HAP-1 (cell line): ENCODE measurements at regions not wholly inside any gene's neighbourhood (a gene's known extent, or its start where the extent isn't known, plus 50 kb on each side); places are given as distances from the start of the nearest gene placed in this dataset.

Experiments used
- DNase-seq, 2 experiments: peaks; one replicate each; pipeline ENCODE4 v3.0.0-alpha.2; 2016 to 2020; ENCODE audit warnings: low spot score in 2 of 2
- H3K27me3 ChIP-seq: fragments of 250-450 bp; sonication (Bioruptor Pico); 2 replicates; pipeline ENCODE4 v1.5.1; 2020; ENCODE audit warnings: low read depth, mild to moderate bottlenecking, moderate library complexity
- H3K36me3 ChIP-seq: fragments of 250-450 bp; sonication (Bioruptor Pico); replicated peaks from 2 replicates; pipeline ENCODE4 v1.5.1; 2020; ENCODE audit warnings: mild to moderate bottlenecking
- H3K4me1 ChIP-seq: fragments of 250-450 bp; sonication (Bioruptor Pico); 2 replicates; pipeline ENCODE4 v1.5.1; 2020; ENCODE audit warnings: mild to moderate bottlenecking
- H3K4me3 ChIP-seq: fragments of 250-450 bp; sonication (Bioruptor Pico); 2 replicates; pipeline ENCODE4 v1.5.1; 2020; ENCODE audit warnings: mild to moderate bottlenecking, moderate library complexity
- H3K9me3 ChIP-seq: fragments of 250-450 bp; sonication (Bioruptor Pico); 2 replicates; pipeline ENCODE4 v1.5.1; 2020; ENCODE audit warnings: mild to moderate bottlenecking, moderate library complexity
- in situ Hi-C: fragments of 300-500 bp; cut with MboI; formaldehyde crosslinking; loops from 3 replicates; pipeline ENCODE4 v1.14.3; 2020; ENCODE audit warnings: low sequenced_read_pairs, inconsistent platforms, mixed read lengths

DNA sequence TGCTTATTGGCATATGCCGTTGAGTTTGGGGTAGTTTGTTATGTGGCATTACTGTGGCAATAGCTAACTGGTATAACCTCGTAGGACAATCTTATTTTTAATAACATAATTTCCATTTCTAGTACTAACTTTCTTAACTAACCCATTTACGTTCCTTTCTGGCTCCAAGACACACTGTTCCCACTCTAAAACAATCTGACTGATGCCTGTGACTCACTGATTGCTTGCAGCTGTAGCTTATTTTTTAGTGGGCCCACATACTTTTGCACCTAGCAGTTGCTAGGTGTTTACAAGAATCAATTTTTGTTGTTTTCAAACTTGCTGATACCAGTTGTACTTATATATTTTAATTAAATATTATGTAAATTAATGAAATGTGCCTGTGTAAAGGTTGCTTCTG lies 52.2 kb downstream of the FAT3 start:
- Histone ChIP-seq H3K9me3 (no peaks in the 10 kb centered on the region), H3K36me3 (no peaks in the 10 kb centered on the region), H3K4me3 (no peak overlapping the region), H3K27me3 (no peaks in the 10 kb centered on the region), H3K4me1 (no peaks in the 10 kb centered on the region)
- no peak for DNase-seq
- in situ Hi-C loops, result no loop called here

DNA sequence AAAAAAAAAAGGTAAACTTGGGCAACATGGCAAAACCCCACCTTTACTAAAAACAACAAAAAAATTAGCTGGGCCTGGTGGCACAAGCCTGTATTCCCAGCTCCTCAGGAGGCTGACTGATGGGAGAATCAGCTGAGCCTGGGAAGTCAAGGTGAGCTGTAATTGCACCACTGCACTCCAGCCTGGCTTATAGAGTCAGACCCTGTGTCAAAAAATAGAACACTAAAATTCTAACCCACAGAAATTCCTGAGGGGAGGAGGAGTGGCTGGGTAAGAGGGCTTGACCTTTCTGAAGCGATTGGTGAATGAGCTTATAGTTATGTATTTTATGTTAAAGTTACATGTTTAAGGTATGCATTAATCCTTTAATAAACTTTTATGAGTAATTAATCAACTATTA lies 53.3 kb downstream of the FAT3 start:
- H3K9me3 ChIP-seq, result no peaks in the 10 kb centered on the region
- no peaks in the 10 kb centered on the region for H3K27me3 ChIP-seq
- H3K4me3 ChIP-seq, result no peak overlapping the region
- no peaks in the 10 kb centered on the region for H3K4me1 ChIP-seq
- DNase-seq, result no peak
- no peaks in the 10 kb centered on the region for H3K36me3 ChIP-seq
- in situ Hi-C loops, result no loop called here

DNA sequence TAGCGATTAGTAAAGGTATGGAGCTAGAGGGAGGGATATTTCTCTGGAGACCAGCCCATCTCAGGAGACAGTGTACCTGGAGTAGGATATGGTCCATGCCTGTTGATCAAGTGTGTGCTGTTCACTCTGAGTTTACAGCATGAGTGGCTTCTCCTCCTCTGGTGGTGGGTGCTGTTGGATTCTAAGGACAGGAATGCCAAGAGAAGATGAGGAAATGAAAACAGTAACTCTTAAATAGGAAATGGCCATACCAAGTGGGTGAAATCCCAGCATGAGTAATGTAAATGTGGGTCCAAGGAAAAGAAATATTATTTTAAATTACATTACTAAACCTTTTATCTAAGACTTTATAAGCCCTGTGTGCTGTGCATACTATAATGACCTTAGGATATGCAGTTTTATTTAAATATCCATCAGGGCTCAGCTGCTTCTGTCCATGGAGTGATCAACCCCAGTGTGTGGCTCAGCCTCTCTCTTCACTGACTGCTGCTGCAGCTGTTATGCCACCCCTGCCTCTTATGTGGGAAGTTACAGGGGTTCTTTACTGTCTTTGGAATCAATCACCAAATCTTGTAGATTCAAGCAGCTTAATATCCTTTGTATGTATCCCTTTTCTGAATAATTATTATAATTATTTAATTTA lies 54.3 kb downstream of the FAT3 start:
- in situ Hi-C loops, result no loop called here
- no peak for DNase-seq
- H3K9me3 ChIP-seq, result no peaks in the 10 kb centered on the region
- no peaks in the 10 kb centered on the region for H3K4me1 ChIP-seq
- no peaks in the 10 kb centered on the region for H3K27me3 ChIP-seq
- H3K4me3 ChIP-seq, result no peak overlapping the region
- H3K36me3 ChIP-seq, result no peaks in the 10 kb centered on the region

DNA sequence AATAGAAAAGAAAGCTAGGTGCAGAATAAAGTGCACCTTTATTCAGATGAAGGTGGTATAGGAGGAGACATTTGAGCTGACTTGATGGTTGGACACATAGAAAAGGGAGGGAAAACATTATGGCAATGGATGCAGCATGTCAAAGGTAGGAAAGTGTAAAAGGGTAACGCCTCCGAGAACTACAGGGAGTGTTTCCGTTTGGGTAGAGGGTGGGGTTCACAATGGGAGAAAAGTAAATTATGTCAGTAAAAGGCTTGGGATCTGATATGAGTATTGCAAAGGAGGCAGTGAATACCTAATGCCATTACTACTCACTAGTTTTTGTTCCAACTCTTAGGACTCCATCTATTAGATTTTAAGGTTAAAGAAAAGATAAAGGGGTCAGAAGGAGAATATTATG lies 59.5 kb downstream of the FAT3 start:
- Histone ChIP-seq H3K36me3 (no peaks in the 10 kb centered on the region), H3K9me3 (no peaks in the 10 kb centered on the region), H3K4me3 (no peak overlapping the region), H3K27me3 (no peaks in the 10 kb centered on the region), H3K4me1 (no peaks in the 10 kb centered on the region)
- in situ Hi-C loops, result no loop called here
- no peak for DNase-seq

DNA sequence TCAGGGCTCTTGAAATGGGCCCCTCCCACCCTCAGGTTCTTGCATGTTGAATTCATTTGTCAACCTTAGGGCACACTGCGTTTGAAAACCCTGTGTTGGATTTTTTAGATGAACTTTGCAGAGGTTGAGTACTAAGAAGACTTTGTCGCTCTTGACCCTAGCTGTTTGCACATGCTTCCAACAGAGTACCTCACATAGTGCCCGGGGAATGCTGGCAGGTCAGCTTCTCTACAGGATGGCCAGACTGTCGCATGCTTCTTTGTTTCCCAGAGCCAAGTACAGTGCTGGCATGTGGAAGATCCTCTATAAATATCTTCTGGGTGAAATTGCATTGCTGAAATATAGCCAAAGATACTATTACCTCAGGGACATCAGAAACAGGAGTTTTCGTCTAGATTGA lies 59.9 kb downstream of the FAT3 start:
- Histone ChIP-seq H3K4me3 (no peak overlapping the region), H3K4me1 (no peaks in the 10 kb centered on the region), H3K36me3 (no peaks in the 10 kb centered on the region), H3K9me3 (no peaks in the 10 kb centered on the region), H3K27me3 (no peaks in the 10 kb centered on the region)
- in situ Hi-C loops, result no loop called here
- DNase-seq, result no peak

DNA sequence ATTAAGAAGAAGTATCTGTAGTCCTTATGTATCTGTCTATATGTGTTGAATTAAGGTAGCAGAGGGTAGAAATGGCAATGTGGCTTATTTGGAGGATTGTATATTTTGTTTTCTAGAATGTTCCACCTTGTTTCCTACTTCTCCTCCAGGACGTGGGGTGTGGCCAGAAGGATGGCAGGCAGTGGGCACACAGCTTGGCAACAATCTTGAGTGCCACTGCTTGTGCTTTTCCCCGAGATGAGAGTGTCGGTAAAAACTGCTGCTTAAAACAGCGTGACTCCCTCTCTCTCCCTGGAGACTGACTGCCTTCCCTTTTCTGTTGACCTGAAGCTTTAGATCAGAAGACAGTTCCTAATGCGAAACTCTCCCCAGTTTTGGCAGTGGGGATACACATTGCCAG lies 61.2 kb downstream of the FAT3 start:
- Histone ChIP-seq H3K27me3 (no peaks in the 10 kb centered on the region), H3K36me3 (no peaks in the 10 kb centered on the region), H3K9me3 (no peaks in the 10 kb centered on the region), H3K4me1 (no peaks in the 10 kb centered on the region), H3K4me3 (no peak overlapping the region)
- in situ Hi-C loops, result no loop called here
- DNase-seq, result no peak

DNA sequence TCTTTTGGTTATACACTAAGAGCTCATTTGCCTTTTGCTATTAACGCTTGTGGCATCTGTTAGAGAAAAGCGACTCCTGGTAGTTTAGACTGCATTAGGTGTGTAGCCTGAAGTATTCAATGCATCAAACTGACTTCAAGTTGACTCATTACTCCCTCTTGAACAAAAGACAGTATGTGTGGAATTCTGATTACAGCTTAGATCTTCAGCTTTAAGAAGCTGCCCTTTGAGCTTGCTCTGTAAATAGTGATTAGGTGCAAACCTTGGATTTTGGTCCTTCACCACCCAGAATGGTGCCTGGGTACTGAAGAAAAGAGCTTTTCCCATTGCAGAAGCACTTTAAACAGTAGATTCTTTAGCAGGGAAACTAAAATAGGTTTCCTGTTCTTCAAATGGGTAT lies 62.1 kb downstream of the FAT3 start:
- no peaks in the 10 kb centered on the region for H3K4me1 ChIP-seq
- DNase-seq, result no peak

DNA sequence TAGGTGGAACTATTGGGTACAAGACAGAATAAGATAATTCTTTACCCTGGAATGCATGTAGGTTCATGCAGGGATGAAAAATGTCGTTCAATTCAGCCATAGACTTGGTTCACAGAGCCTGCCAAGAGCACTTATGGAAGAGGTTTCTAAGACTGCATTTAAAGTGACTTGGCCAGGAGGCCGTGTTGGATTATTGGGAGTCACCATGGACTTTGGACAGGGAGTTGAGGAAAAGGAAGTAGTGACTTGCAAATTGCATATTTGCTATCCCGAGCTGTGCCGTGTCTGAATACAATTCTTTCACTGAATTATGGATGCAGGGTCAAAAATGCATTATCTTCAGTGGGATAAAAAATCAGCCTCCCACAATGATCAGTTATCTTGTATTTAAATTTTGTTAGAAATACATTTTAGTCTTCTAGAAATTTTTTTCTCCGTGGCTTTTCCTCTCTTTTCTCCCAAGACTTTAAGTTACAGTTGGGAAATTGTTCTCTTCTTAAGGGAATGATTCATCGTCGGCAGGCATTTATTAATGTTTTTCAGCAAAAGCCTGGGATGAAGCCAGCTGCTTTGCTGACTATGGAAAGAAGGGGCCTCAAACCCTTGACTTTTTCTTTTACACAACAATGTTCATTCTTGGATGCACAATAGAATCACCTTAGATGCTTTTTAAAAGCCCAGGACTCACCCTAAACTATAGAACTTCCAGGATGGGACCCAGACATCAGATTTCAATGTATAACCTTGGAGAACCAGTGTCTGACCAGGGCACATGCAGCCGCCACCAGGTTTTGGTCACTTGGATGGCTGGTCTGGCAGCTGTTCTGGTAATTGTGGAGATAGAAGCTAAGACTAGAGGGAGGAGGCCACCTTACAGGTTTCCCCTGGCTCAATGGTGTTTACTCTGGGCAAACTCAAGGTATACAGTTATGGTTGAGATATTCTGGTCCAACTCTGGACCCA lies 70.8 kb downstream of the FAT3 start:
- DNase-seq, result no peak
- H3K9me3 ChIP-seq, result no peaks in the 10 kb centered on the region
- in situ Hi-C loops, result no loop called here
- no peak overlapping the region for H3K4me3 ChIP-seq
- no peaks in the 10 kb centered on the region for H3K36me3 ChIP-seq
- peaks cover 19% of the 10 kb centered on the region for H3K4me1 ChIP-seq
- no peaks in the 10 kb centered on the region for H3K27me3 ChIP-seq

More for the DNA sequence above, 62.1 kb downstream of the FAT3 start:
- in situ Hi-C loops, result no loop called here
- Histone ChIP-seq H3K27me3 (no peaks in the 10 kb centered on the region), H3K36me3 (no peaks in the 10 kb centered on the region), H3K9me3 (no peaks in the 10 kb centered on the region), H3K4me3 (no peak overlapping the region)

DNA sequence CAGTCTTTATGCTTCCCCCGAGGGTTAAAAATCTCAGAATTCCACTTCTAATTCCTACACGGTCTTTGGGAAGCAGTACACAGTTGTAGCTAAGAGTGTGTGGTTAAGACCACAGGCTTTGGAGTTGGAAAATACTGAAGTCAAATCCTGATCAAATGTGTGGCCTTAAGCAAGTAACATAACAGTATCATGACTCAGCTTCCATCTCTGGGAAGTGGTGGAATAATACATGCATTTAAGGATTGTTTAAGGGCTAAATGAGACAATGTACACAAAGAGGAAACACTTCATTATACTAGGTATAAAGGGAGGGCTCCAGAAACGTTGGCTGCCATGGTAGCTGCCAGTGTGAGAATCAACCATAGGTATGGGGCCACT lies 71.5 kb downstream of the FAT3 start:
- H3K36me3 ChIP-seq, result no peaks in the 10 kb centered on the region
- in situ Hi-C loops, result no loop called here
- H3K27me3 ChIP-seq, result no peaks in the 10 kb centered on the region
- H3K4me3 ChIP-seq, result no peak overlapping the region
- H3K4me1 ChIP-seq, result peaks cover 19% of the 10 kb centered on the region
- no peaks in the 10 kb centered on the region for H3K9me3 ChIP-seq
- no peak for DNase-seq

DNA sequence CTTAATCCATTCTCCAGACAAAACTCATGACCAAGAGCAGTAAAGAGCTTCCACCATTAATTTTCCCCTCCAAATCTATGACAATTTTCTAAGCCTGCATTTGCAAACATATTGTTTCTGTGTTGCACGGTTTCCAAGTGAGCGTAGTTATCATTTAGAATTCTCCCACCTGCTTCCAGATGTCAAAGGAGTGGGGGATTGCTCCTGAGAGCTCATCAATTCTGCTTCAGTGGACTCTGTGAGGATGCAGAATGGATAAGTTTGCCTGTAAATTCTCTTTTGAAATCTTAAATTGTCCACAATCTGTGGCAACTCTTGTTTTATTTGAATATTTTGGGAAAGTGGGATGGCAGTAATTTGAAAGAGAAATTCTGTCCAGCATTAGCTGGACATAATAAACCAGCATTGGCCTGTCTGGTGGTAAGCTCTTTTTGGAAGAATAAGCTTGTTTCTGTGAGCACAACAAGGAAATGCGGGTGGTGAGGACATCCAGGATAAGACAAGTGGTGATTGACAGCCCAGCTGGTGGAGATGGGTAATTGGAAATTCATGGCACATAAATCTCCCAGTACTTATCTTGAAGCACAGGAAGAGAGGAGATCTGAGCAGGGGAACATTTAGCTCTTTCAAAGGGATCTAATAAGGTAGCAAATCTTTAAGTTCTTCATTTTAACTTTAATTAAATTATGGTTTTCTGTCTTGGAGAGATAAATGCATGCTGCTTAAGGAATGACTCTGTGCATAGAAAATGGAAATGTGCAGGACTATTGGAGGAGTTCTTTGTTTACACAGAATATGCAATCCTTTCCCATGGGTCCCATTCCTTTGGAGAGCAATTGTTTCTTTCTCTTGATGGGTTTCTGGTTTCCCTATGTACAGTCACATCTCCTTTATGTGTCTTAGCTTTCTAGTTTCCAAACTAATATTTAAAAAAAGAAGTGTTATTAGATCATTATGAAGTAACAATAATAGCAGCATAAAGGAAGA lies 73.2 kb downstream of the FAT3 start:
- no peaks in the 10 kb centered on the region for H3K27me3 ChIP-seq
- no peaks in the 10 kb centered on the region for H3K9me3 ChIP-seq
- DNase-seq, result no peak
- in situ Hi-C loops, result no loop called here
- peaks cover 19% of the 10 kb centered on the region for H3K4me1 ChIP-seq
- H3K36me3 ChIP-seq, result no peaks in the 10 kb centered on the region
- H3K4me3 ChIP-seq, result no peak overlapping the region

DNA sequence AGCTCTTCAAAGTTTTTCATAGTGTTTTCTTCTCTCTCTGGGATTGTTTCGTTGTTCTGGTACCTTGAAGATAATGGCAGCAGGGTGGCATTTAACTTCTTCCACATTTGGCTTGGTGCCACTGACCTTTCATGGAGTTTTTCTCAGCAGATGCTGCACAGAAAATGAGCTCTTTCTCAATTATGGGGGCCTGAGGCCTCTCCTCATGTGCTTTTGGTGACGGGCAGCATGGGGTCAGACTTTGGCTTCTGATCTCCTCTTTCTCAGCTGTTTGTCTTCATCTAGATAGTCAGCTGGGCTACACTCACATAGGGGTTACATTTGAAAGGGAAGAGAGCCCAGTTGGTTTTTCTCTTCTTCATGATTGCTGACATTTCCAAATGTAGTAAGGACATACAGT lies 76.3 kb downstream of the FAT3 start:
- in situ Hi-C loops, result no loop called here

DNA sequence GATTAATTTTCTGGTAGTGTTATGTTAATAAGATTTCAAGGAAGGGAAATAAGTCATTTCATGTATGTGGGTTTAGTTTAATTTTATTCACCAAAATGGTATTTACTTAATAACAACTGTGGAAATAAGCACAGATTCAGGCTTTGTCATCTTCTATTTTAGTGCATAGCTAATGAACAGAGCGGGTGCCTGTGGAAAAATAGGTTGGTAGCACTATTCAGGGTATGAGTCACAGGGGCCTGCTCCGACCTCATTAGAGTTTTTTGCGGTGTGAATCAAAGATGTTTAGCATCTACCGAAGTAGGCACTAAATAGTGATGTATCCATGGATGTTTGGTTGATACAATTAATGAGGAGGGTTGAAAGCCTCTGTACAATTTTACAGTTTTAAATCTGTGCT lies 78.2 kb downstream of the FAT3 start:
- H3K4me3 ChIP-seq, result no peak overlapping the region
- H3K4me1 ChIP-seq, result peaks cover 7% of the 10 kb centered on the region; the same call in 1 of the 2 replicates
- in situ Hi-C loops, result no loop called here
- no peaks in the 10 kb centered on the region for H3K36me3 ChIP-seq
- H3K9me3 ChIP-seq, result no peaks in the 10 kb centered on the region
- H3K27me3 ChIP-seq, result no peaks in the 10 kb centered on the region
- no peak for DNase-seq

More for the DNA sequence above, 76.3 kb downstream of the FAT3 start:
- Histone ChIP-seq H3K4me1 (no peaks in the 10 kb centered on the region), H3K9me3 (no peaks in the 10 kb centered on the region), H3K36me3 (no peaks in the 10 kb centered on the region), H3K27me3 (no peaks in the 10 kb centered on the region), H3K4me3 (no peak overlapping the region)
- no peak for DNase-seq

DNA sequence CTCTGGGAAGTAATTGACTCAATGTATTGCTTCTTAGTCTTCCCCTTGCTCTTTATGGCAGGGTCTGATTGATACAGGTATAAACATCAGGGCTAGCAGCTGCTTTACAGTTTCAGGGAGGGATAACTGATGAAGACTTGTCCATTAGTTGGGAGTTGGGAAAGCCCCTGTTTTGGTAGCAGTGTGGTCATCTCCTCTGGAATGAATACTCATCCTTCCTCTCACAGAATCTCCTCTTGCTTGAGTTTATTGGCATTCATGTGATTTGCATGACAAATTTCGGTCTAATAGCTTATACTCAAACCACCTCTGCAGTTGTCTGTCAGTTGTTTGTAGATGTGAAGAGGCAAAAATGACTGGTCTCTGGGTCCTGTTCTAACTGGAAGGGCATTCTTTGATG lies 79.7 kb downstream of the FAT3 start:
- H3K36me3 ChIP-seq, result no peaks in the 10 kb centered on the region
- H3K9me3 ChIP-seq, result no peaks in the 10 kb centered on the region
- H3K4me3 ChIP-seq, result no peak overlapping the region
- in situ Hi-C loops, result no loop called here
- peaks cover 14% of the 10 kb centered on the region for H3K4me1 ChIP-seq
- no peak for DNase-seq
- no peaks in the 10 kb centered on the region for H3K27me3 ChIP-seq
